Lung microvascular endothelial cell (primary cell): ENCODE measurements at regions not wholly inside any gene's neighbourhood (a gene's known extent, or its start where the extent isn't known, plus 50 kb on each side); places are given as distances from the start of the nearest gene placed in this dataset.

Experiments
- DNase-seq, 2 donors: peaks; one replicate each; pipeline versions ENCODE4 v3.0.0 to v3.0.0-alpha.2; 2010; ENCODE audit warnings: low read depth in 2 of 2

- no peak for DNase-seq
These were observed 253.8 kb downstream of the TNS1 start for GRCh38 chr2:217749008-217749407.

GRCh38 chr2:217746808-217747207 lies 256.0 kb downstream of the TNS1 start:
- DNase-seq: peak in 1 of 2 donors; percentile 79

GRCh38 chr2:217743966-217744761 lies 258.6 kb downstream of the TNS1 start:
- no peak for DNase-seq

GRCh38 chr2:217743407-217743806 lies 259.4 kb downstream of the TNS1 start:
- no peak for DNase-seq

GRCh38 chr2:217742841-217743240 lies 260.0 kb downstream of the TNS1 start:
- peak in 1 of 2 donors; percentile 33 for DNase-seq

- peak in 1 of 2 donors; percentile 70 for DNase-seq
These were observed 260.5 kb downstream of the TNS1 start for GRCh38 chr2:217742276-217742675.

- DNase-seq: no peak
These were observed 261.3 kb downstream of the TNS1 start for GRCh38 chr2:217741381-217741955.

GRCh38 chr2:217740756-217741155 lies 262.0 kb downstream of the TNS1 start:
- no peak for DNase-seq

GRCh38 chr2:217740178-217740577 lies 262.6 kb downstream of the TNS1 start:
- no peak for DNase-seq

GRCh38 chr2:217739741-217740140 lies 263.1 kb downstream of the TNS1 start:
- DNase-seq: no peak

- DNase-seq: no peak
These were observed 264.7 kb downstream of the TNS1 start for GRCh38 chr2:217738061-217738460.

- no peak for DNase-seq
These were observed 265.8 kb downstream of the TNS1 start for GRCh38 chr2:217736776-217737550.

GRCh38 chr2:217735899-217736298 lies 266.9 kb downstream of the TNS1 start:
- no peak for DNase-seq

- DNase-seq: no peak
These were observed 267.8 kb downstream of the TNS1 start for GRCh38 chr2:217735034-217735433.

GRCh38 chr2:217733461-217733860 lies 269.3 kb downstream of the TNS1 start:
- no peak for DNase-seq

GRCh38 chr2:217732992-217733391 lies 269.8 kb downstream of the TNS1 start:
- DNase-seq: peak in 1 of 2 donors; percentile 42

GRCh38 chr2:217731805-217732204 lies 271.0 kb downstream of the TNS1 start:
- DNase-seq: no peak

GRCh38 chr2:217729421-217730053 lies 273.3 kb downstream of the TNS1 start:
- peak in 1 of 2 donors; percentile 9 for DNase-seq

GRCh38 chr2:217727801-217728200 lies 275.0 kb downstream of the TNS1 start:
- no peak for DNase-seq

GRCh38 chr2:217725409-217725808 lies 277.4 kb downstream of the TNS1 start:
- DNase-seq: no peak

GRCh38 chr2:217724471-217724870 lies 278.3 kb downstream of the TNS1 start:
- DNase-seq: no peak

- DNase-seq: no peak
These were observed 278.8 kb downstream of the TNS1 start for GRCh38 chr2:217723981-217724380.
